ENCODE measurements at regions not wholly inside any gene's neighbourhood (a gene's known extent, or its start where the extent isn't known, plus 50 kb on each side); places are given as distances from the start of the nearest gene placed in this dataset.

DNA sequence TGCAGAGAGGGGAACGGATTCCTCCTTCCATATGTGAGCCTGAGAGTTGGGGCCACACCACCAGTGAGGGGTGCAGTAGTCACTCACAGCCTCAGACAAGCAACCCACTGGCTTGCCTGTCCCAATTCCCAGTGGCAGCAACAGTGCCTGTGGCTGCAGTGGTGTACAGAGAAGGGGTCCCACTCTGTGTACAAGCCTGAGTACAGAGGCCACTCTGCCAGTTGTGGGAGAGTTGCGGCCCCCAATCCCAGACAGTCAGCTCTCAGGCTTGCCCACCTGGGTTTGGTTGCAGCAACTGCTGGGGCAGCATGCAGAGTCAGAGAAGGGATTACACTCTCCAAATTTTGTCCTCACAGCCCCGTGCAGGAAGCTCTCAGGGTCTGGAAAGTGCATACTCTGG is 133.2 kb upstream of the RFX3 start:
- DNase-seq = no peak
- H3K36me3 ChIP-seq (replicated peaks in 1 of 2; ENCODE audit: control insufficient read depth in 1 of 2, insufficient read depth in 2 of 2, low read length in 1 of 2) = no peaks in the 10 kb centered on the region
- no peak overlapping the region for H3K4me2 ChIP-seq
- H3K9ac ChIP-seq = no peak overlapping the region
- H3F3A ChIP-seq (replicated peaks; ENCODE audit: insufficient read depth) = no peaks in the 10 kb centered on the region
- H3K9me2 ChIP-seq = no peaks in the 10 kb centered on the region
- H3K27ac ChIP-seq (ENCODE audit: low read depth in 2 of 2, low read length in 1 of 2) = no peak overlapping the region
- no peaks in the 10 kb centered on the region for H3K9me3 ChIP-seq
- H3K79me2 ChIP-seq (ENCODE audit: insufficient read depth) = no peaks in the 10 kb centered on the region
- WGBS (ENCODE audit: low lambda C conversion rate) = 59% methylated on average over 2 of the region's 3 CpGs
- no peaks in the 10 kb centered on the region; a peak in 1 of 4 replicates for H3K4me1 ChIP-seq (ENCODE audit: control insufficient read depth in 1 of 2, insufficient read depth in 2 of 2, low read depth in 1 of 2, low read length in 1 of 2)
- H2AFZ ChIP-seq (ENCODE audit: low read depth) = no peak overlapping the region
- H4K20me1 ChIP-seq (ENCODE audit: insufficient read depth) = no peaks in the 10 kb centered on the region
- no peaks in the 10 kb centered on the region for H3K27me3 ChIP-seq (ENCODE audit: insufficient read depth)
- CTCF ChIA-PET = interaction anchor here (1.3 to 1.7 kb wide), 3 partner anchors 11 to 63 kb away, joined by 3 to 5 read pairs (median 3); no protein-coding TSS in a partner anchor
- TF ChIP-seq, protein P1, sequence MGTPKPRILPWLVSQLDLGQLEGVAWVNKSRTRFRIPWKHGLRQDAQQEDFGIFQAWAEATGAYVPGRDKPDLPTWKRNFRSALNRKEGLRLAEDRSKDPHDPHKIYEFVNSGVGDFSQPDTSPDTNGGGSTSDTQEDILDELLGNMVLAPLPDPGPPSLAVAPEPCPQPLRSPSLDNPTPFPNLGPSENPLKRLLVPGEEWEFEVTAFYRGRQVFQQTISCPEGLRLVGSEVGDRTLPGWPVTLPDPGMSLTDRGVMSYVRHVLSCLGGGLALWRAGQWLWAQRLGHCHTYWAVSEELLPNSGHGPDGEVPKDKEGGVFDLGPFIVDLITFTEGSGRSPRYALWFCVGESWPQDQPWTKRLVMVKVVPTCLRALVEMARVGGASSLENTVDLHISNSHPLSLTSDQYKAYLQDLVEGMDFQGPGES (IDR thresholded peaks at IDR 0.05; ENCODE audit: low read depth, low read length) = no peak
- no peak for TF ChIP-seq TEAD4 (IDR thresholded peaks at IDR 0.05; ENCODE audit: borderline replicate concordance, insufficient read depth)
- POLR2A ChIA-PET = no interaction called here
- H3K4me3 ChIP-seq (ENCODE audit: low read depth in 2 of 2, low read length in 1 of 2) = no peak overlapping the region

DNA sequence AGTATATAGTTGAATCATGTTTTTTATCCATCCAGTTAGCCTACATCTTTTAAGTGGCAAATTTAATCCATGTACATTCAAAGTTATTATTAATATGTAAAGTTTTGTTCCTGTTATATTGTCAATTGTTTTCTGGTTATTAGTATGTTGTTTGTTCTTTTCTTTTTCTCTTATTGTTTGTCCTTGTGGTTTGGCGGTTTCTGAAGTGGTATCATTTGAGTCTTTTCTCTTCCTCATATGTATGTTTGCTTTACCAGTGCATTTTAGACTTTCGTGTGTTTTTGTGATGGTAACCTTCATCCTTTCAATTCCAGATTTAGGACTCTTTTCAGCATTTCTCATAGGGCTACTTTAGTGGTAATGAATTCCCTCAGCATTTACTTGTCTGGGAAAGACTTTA is 130.4 kb upstream of the RFX3 start:
- POLR2A ChIA-PET = no interaction called here
- Histone ChIP-seq H3K4me2 (no peak overlapping the region), H3K4me3 (ENCODE audit: low read depth in 2 of 2, low read length in 1 of 2) (no peak overlapping the region), H4K20me1 (ENCODE audit: insufficient read depth) (no peaks in the 10 kb centered on the region), H3K4me1 (ENCODE audit: control insufficient read depth in 1 of 2, insufficient read depth in 2 of 2, low read depth in 1 of 2, low read length in 1 of 2) (no peaks in the 10 kb centered on the region; a peak in 1 of 4 replicates), H3K9me2 (no peaks in the 10 kb centered on the region), H2AFZ (ENCODE audit: low read depth) (no peak overlapping the region), H3F3A (replicated peaks; ENCODE audit: insufficient read depth) (no peaks in the 10 kb centered on the region), H3K27ac (ENCODE audit: low read depth in 2 of 2, low read length in 1 of 2) (no peak overlapping the region), H3K27me3 (ENCODE audit: insufficient read depth) (no peaks in the 10 kb centered on the region), H3K9me3 (no peaks in the 10 kb centered on the region), H3K9ac (no peak overlapping the region), H3K36me3 (replicated peaks in 1 of 2; ENCODE audit: control insufficient read depth in 1 of 2, insufficient read depth in 2 of 2, low read length in 1 of 2) (no peaks in the 10 kb centered on the region), H3K79me2 (ENCODE audit: insufficient read depth) (no peaks in the 10 kb centered on the region)
- TF ChIP-seq, protein P2, sequence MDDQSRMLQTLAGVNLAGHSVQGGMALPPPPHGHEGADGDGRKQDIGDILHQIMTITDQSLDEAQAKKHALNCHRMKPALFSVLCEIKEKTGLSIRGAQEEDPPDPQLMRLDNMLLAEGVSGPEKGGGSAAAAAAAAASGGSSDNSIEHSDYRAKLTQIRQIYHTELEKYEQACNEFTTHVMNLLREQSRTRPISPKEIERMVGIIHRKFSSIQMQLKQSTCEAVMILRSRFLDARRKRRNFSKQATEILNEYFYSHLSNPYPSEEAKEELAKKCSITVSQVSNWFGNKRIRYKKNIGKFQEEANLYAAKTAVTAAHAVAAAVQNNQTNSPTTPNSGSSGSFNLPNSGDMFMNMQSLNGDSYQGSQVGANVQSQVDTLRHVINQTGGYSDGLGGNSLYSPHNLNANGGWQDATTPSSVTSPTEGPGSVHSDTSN (IDR thresholded peaks at IDR 0.05) = no peak
- TF ChIP-seq TEAD4 (IDR thresholded peaks at IDR 0.05; ENCODE audit: borderline replicate concordance, insufficient read depth) (no peak), TAF1 (IDR thresholded peaks at IDR 0.05; ENCODE audit: borderline replicate concordance, low read depth, low read length) (no peak), ELF1 (IDR thresholded peaks at IDR 0.05) (no peak), EP300 (IDR thresholded peaks at IDR 0.05; ENCODE audit: borderline replicate concordance in 1 of 2, low read depth in 1 of 2, low read length in 1 of 2) (no peak), SMC3 (IDR thresholded peaks at IDR 0.05; ENCODE audit: low read depth, low read length) (no peak)
- TF ChIP-seq, protein P3, sequence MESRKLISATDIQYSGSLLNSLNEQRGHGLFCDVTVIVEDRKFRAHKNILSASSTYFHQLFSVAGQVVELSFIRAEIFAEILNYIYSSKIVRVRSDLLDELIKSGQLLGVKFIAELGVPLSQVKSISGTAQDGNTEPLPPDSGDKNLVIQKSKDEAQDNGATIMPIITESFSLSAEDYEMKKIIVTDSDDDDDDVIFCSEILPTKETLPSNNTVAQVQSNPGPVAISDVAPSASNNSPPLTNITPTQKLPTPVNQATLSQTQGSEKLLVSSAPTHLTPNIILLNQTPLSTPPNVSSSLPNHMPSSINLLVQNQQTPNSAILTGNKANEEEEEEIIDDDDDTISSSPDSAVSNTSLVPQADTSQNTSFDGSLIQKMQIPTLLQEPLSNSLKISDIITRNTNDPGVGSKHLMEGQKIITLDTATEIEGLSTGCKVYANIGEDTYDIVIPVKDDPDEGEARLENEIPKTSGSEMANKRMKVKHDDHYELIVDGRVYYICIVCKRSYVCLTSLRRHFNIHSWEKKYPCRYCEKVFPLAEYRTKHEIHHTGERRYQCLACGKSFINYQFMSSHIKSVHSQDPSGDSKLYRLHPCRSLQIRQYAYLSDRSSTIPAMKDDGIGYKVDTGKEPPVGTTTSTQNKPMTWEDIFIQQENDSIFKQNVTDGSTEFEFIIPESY (IDR thresholded peaks at IDR 0.05; ENCODE audit: borderline replicate concordance, low read depth) = no peak
- CTCF ChIA-PET = no interaction called here
- DNase-seq = no peak
- 71% methylated on average over 2 of the region's 2 CpGs for WGBS (ENCODE audit: low lambda C conversion rate)

Data from SK-N-SH (cell line).